LoVo (cell line): ENCODE measurements at regions not wholly inside any gene's neighbourhood (a gene's known extent, or its start where the extent isn't known, plus 50 kb on each side); places are given as distances from the start of the nearest gene placed in this dataset.
"Not testable (repeated sequence)": the region's sequence is repeated elsewhere in the genome, so short reads cannot be mapped to it uniquely, and the experiment has no call there.

Source experiments
- DNase-seq: peaks from one replicate; pipeline ENCODE4 v3.0.0-alpha.2; 2016; ENCODE audit warnings: low spot score

GRCh38 chr13:109436055-109436622 is 350.2 kb downstream of the IRS2 start:
- no peak for DNase-seq

GRCh38 chr13:109431217-109431616 is 355.2 kb downstream of the IRS2 start:
- no peak for DNase-seq

- no peak for DNase-seq
Observed at GRCh38 chr13:109428146-109428545, 358.2 kb downstream of the IRS2 start.

GRCh38 chr13:109427695-109428094 is 358.7 kb downstream of the IRS2 start:
- DNase-seq, result no peak

- no peak for DNase-seq
Observed at GRCh38 chr13:109427148-109427547, 359.2 kb downstream of the IRS2 start.

GRCh38 chr13:109426690-109426990 is 359.7 kb downstream of the IRS2 start:
- DNase-seq, result no peak

- no peak for DNase-seq
Observed at GRCh38 chr13:109425821-109426689, 360.3 kb downstream of the IRS2 start.

GRCh38 chr13:109422161-109422560 is 364.2 kb downstream of the IRS2 start:
- no peak for DNase-seq

GRCh38 chr13:109419896-109420295 is 366.5 kb downstream of the IRS2 start:
- DNase-seq, result no peak

GRCh38 chr13:109418111-109418510 is 368.3 kb downstream of the IRS2 start:
- DNase-seq, result no peak

GRCh38 chr13:109416001-109416400 is 370.4 kb downstream of the IRS2 start:
- no peak for DNase-seq

- DNase-seq, result no peak
Observed at GRCh38 chr13:109415057-109415456, 371.3 kb downstream of the IRS2 start.

GRCh38 chr13:109412283-109412901 is 374.0 kb downstream of the IRS2 start:
- no peak for DNase-seq

GRCh38 chr13:109410868-109411267 is 375.5 kb downstream of the IRS2 start:
- DNase-seq, result no peak

GRCh38 chr13:109408591-109409382 is 377.6 kb downstream of the IRS2 start:
- DNase-seq, result no peak

GRCh38 chr13:109406376-109406992 is 379.9 kb downstream of the IRS2 start:
- DNase-seq, result no peak

GRCh38 chr13:109403012-109403421 is 383.4 kb downstream of the IRS2 start:
- DNase-seq, result no peak

- no peak for DNase-seq
Observed at GRCh38 chr13:109401891-109402290, 384.5 kb downstream of the IRS2 start.

- DNase-seq, result no peak
Observed at GRCh38 chr13:109401307-109401706, 385.1 kb downstream of the IRS2 start.

- no peak for DNase-seq
Observed at GRCh38 chr13:109400624-109401257, 385.6 kb downstream of the IRS2 start.

GRCh38 chr13:109400209-109400608 is 386.2 kb downstream of the IRS2 start:
- no peak for DNase-seq

- DNase-seq, result not testable (repeated sequence)
Observed at GRCh38 chr13:109398071-109398470, 388.3 kb downstream of the IRS2 start.
